Stimulated activated CD4-positive, alpha-beta T cell treated with anti-CD3 and anti-CD28 coated beads, Interleukin-4, amount 100 ng/mL, for 24 hours (primary cell): ENCODE measurements at regions not wholly inside any gene's neighbourhood (a gene's known extent, or its start where the extent isn't known, plus 50 kb on each side); places are given as distances from the start of the nearest gene placed in this dataset.

Experiments used
- DNase-seq: peaks from one replicate; pipeline ENCODE4 v3.0.0-alpha.2; 2020

- no peak for DNase-seq
Measured at GRCh38 chr4:22336822-22337221, 179.0 kb downstream of the ADGRA3 start.

GRCh38 chr4:22334155-22334554 lies 181.7 kb downstream of the ADGRA3 start:
- no peak for DNase-seq

- no peak for DNase-seq
Measured at GRCh38 chr4:22324422-22324821, 191.4 kb downstream of the ADGRA3 start.

- DNase-seq, result no peak
Measured at GRCh38 chr4:22323691-22324090, 192.2 kb downstream of the ADGRA3 start.

- DNase-seq, result no peak
Measured at GRCh38 chr4:22322996-22323395, 192.9 kb downstream of the ADGRA3 start.

GRCh38 chr4:22315628-22316027 lies 200.2 kb downstream of the ADGRA3 start:
- no peak for DNase-seq

GRCh38 chr4:22313976-22314375 lies 201.9 kb downstream of the ADGRA3 start:
- DNase-seq, result no peak

- DNase-seq, result no peak
Measured at GRCh38 chr4:22312113-22312512, 203.8 kb downstream of the ADGRA3 start.

- DNase-seq, result no peak
Measured at GRCh38 chr4:22301253-22301652, 214.6 kb downstream of the ADGRA3 start.

- DNase-seq, result no peak
Measured at GRCh38 chr4:22299678-22300077, 216.2 kb downstream of the ADGRA3 start.

- no peak for DNase-seq
Measured at GRCh38 chr4:22287631-22288030, 228.2 kb downstream of the ADGRA3 start.

GRCh38 chr4:22268350-22269025 lies 247.4 kb downstream of the ADGRA3 start:
- no peak for DNase-seq

- DNase-seq, result no peak
Measured at GRCh38 chr4:22264261-22264660, 251.6 kb downstream of the ADGRA3 start.

GRCh38 chr4:22253431-22253830 lies 262.4 kb downstream of the ADGRA3 start:
- DNase-seq, result no peak

GRCh38 chr4:22246847-22247246 lies 269.0 kb downstream of the ADGRA3 start:
- DNase-seq, result no peak

- DNase-seq, result no peak
Measured at GRCh38 chr4:22245294-22245693, 270.6 kb downstream of the ADGRA3 start.

- DNase-seq, result no peak
Measured at GRCh38 chr4:22241415-22241814, 274.5 kb downstream of the ADGRA3 start.

GRCh38 chr4:22240814-22241213 lies 275.1 kb downstream of the ADGRA3 start:
- no peak for DNase-seq

GRCh38 chr4:22238742-22239141 lies 277.1 kb downstream of the ADGRA3 start:
- DNase-seq, result no peak

GRCh38 chr4:22237846-22238494 lies 277.9 kb downstream of the ADGRA3 start:
- DNase-seq, result no peak

- peak; percentile 30 for DNase-seq
Measured at GRCh38 chr4:22237155-22237751, 278.6 kb downstream of the ADGRA3 start.

- DNase-seq, result no peak
Measured at GRCh38 chr4:22235698-22236097, 280.2 kb downstream of the ADGRA3 start.

GRCh38 chr4:22233230-22233629 lies 282.6 kb downstream of the ADGRA3 start:
- no peak for DNase-seq

GRCh38 chr4:22220965-22221364 lies 272.4 kb upstream of the KCNIP4 start:
- no peak for DNase-seq
